GM19099 (cell line): ENCODE measurements at regions not wholly inside any gene's neighbourhood (a gene's known extent, or its start where the extent isn't known, plus 50 kb on each side); places are given as distances from the start of the nearest gene placed in this dataset.

Experiments
- POLR2A ChIP-seq: IDR thresholded peaks from 3 replicates; pipeline ENCODE4 v1.6.1; 2011; ENCODE audit warnings: low read depth; ENCODE audit not compliant: insufficient read length; ENCODE audit errors: extremely low read depth

GRCh38 chr13:83009987-83010386, 872.3 kb downstream of the SLITRK1 start:
- TF ChIP-seq POLR2A, result no peak

- TF ChIP-seq POLR2A, result no peak
These were observed 873.9 kb downstream of the SLITRK1 start for GRCh38 chr13:83008212-83008929.

GRCh38 chr13:83007226-83007625, 875.0 kb downstream of the SLITRK1 start:
- TF ChIP-seq POLR2A, result no peak

GRCh38 chr13:83003185-83003584, 879.1 kb downstream of the SLITRK1 start:
- no peak for TF ChIP-seq POLR2A

GRCh38 chr13:82993417-82993816, 888.9 kb downstream of the SLITRK1 start:
- no peak for TF ChIP-seq POLR2A

GRCh38 chr13:82976499-82976898, 905.8 kb downstream of the SLITRK1 start:
- no peak for TF ChIP-seq POLR2A

- no peak for TF ChIP-seq POLR2A
These were observed 918.8 kb downstream of the SLITRK1 start for GRCh38 chr13:82963226-82964099.

- TF ChIP-seq POLR2A, result no peak
These were observed 919.9 kb downstream of the SLITRK1 start for GRCh38 chr13:82962397-82962796.

GRCh38 chr13:82961757-82962156, 920.5 kb downstream of the SLITRK1 start:
- no peak for TF ChIP-seq POLR2A

GRCh38 chr13:82947683-82948082, 934.6 kb downstream of the SLITRK1 start:
- no peak for TF ChIP-seq POLR2A

GRCh38 chr13:82947191-82947621, 935.1 kb downstream of the SLITRK1 start:
- no peak for TF ChIP-seq POLR2A

- no peak for TF ChIP-seq POLR2A
These were observed 943.6 kb downstream of the SLITRK1 start for GRCh38 chr13:82938644-82939043.

GRCh38 chr13:82934000-82934399, 948.3 kb downstream of the SLITRK1 start:
- TF ChIP-seq POLR2A, result no peak

- no peak for TF ChIP-seq POLR2A
These were observed 957.2 kb downstream of the SLITRK1 start for GRCh38 chr13:82925114-82925513.

GRCh38 chr13:82917984-82918383, 964.3 kb downstream of the SLITRK1 start:
- TF ChIP-seq POLR2A, result no peak

GRCh38 chr13:82912564-82912963, 969.7 kb downstream of the SLITRK1 start:
- no peak for TF ChIP-seq POLR2A
